Breast epithelium (tissue), 4 donors: ENCODE measurements at regions not wholly inside any gene's neighbourhood (a gene's known extent, or its start where the extent isn't known, plus 50 kb on each side); places are given as distances from the start of the nearest gene placed in this dataset.

Source experiments
- DNase-seq, 2 donors: peaks; one replicate each; pipeline ENCODE4 v3.0.0-alpha.2; 2019; ENCODE audit warnings: low spot score in 2 of 2
- H3K27ac ChIP-seq, 2 donors: fragments of 200-600 bp; sonication (generic) in 1 of 2; one replicate each; pipeline ENCODE4 v1.5.1; 2016 to 2019; ENCODE audit warnings: mild to moderate bottlenecking in 1 of 2
- H3K27me3 ChIP-seq, 2 donors: fragments of 200-600 bp; sonication (generic) in 1 of 2; one replicate each; pipeline versions ENCODE4 v1.5.1 to v1.6.0; 2017 to 2019; ENCODE audit warnings: control low read depth in 1 of 2, mild to moderate bottlenecking in 1 of 2
- H3K36me3 ChIP-seq: fragments of 200-600 bp; one replicate; pipeline ENCODE4 v1.5.1; 2019
- H3K4me1 ChIP-seq, 2 donors: fragments of 200-600 bp; sonication (generic); one replicate each; pipeline ENCODE4 v1.5.1; 2016 to 2019; ENCODE audit warnings: control low read depth in 1 of 2
- H3K4me3 ChIP-seq, 3 donors: fragments of 200-600 bp; sonication (generic); 1 replicate in 2 of 3; 2 replicates in 1 of 3; pipeline ENCODE4 v1.5.1; 2016 to 2019; ENCODE audit warnings: mild to moderate bottlenecking in 3 of 3, moderate library complexity in 2 of 3
- H3K9me3 ChIP-seq, 2 donors: fragments of 200-600 bp; sonication (generic) in 1 of 2; one replicate each; pipeline ENCODE4 v1.5.1; 2016 to 2019; ENCODE audit warnings: control low read depth in 1 of 2
- POLR2A ChIP-seq: fragments of 450-650 bp; IDR thresholded peaks from one replicate; pipeline ENCODE4 v1.6.1; 2016; ENCODE audit warnings: antibody characterized with exemption, mild to moderate bottlenecking, moderate library complexity
- POLR2AphosphoS5 ChIP-seq, 3 donors: sonication (generic); formaldehyde crosslinking; IDR thresholded peaks; one replicate each; pipeline ENCODE4 v1.6.1; 2017; ENCODE audit warnings: antibody characterized with exemption in 3 of 3
- intact Hi-C: fragments of 100-400 bp; cut with DNase I; formaldehyde crosslinking; loops from one replicate; pipeline ENCODE4 v1.15.1; 2023; ENCODE audit warnings: low total_unique reads
- TF ChIP-seq, protein P1 (sequence below), 3 donors: fragments of 450-650 bp; IDR thresholded peaks; one replicate each; pipeline ENCODE4 v1.5.1; 2016 to 2017; ENCODE audit warnings: antibody characterized with exemption in 3 of 3, mild to moderate bottlenecking in 3 of 3, moderate library complexity in 3 of 3

DNA sequence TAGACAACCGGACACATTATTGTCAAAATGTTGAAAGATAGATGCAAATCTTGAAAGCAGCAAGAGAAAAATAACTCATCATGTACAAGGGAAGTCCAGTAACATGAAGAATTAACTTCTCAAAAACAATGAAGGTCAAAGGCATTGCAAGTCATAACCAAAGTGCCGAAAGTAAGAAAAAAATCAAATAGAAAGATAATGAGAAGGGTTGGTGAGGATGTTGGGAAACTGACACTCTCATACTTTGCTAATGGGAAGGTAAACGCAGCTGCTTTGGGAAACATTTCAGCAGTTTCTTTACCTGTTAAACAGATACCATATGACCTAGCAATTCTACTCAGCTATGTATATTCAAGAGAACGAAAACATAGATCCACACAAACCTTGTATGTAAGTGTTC, 303.0 kb downstream of the ARL4A start:
- H3K4me1 ChIP-seq, result no peaks in the 10 kb centered on the region
- no peak overlapping the region for H3K4me3 ChIP-seq
- no peaks in the 10 kb centered on the region for H3K27me3 ChIP-seq
- H3K27ac ChIP-seq, result no peak overlapping the region
- intact Hi-C loops, result no loop called here
- no peak for DNase-seq
- no peaks in the 10 kb centered on the region for H3K36me3 ChIP-seq
- TF ChIP-seq POLR2AphosphoS5 (IDR thresholded peaks at IDR 0.05), result no peak
- TF ChIP-seq, protein P1, sequence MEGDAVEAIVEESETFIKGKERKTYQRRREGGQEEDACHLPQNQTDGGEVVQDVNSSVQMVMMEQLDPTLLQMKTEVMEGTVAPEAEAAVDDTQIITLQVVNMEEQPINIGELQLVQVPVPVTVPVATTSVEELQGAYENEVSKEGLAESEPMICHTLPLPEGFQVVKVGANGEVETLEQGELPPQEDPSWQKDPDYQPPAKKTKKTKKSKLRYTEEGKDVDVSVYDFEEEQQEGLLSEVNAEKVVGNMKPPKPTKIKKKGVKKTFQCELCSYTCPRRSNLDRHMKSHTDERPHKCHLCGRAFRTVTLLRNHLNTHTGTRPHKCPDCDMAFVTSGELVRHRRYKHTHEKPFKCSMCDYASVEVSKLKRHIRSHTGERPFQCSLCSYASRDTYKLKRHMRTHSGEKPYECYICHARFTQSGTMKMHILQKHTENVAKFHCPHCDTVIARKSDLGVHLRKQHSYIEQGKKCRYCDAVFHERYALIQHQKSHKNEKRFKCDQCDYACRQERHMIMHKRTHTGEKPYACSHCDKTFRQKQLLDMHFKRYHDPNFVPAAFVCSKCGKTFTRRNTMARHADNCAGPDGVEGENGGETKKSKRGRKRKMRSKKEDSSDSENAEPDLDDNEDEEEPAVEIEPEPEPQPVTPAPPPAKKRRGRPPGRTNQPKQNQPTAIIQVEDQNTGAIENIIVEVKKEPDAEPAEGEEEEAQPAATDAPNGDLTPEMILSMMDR (IDR thresholded peaks at IDR 0.05), result no peak
- no peak for TF ChIP-seq POLR2A
- no peaks in the 10 kb centered on the region for H3K9me3 ChIP-seq

DNA sequence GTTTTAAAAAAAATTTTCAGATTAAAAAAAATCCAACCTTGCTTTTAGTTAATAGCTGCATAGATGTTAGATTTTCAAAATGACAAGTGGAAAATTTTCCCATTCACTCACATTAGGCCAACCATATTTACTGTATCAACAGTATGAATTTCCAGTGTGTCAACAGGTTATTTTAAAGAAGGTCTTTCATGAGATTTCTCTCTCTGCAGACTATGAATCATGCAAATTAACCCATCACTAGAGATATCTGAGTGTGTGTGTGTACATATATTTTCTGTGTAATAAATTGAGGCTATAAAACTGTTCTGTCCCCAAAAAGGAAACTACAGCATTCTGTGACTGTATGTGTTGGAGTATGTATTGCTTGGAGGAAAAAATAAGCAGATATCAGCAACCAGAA, 305.6 kb downstream of the ARL4A start:
- TF ChIP-seq, protein P1 (IDR thresholded peaks at IDR 0.05), result no peak
- TF ChIP-seq POLR2A (no peak), POLR2AphosphoS5 (IDR thresholded peaks at IDR 0.05) (no peak)
- no peak for DNase-seq
- Histone ChIP-seq H3K9me3 (no peaks in the 10 kb centered on the region), H3K4me1 (no peaks in the 10 kb centered on the region), H3K36me3 (no peaks in the 10 kb centered on the region), H3K27ac (no peak overlapping the region), H3K4me3 (no peak overlapping the region), H3K27me3 (no peaks in the 10 kb centered on the region)
- intact Hi-C loops, result no loop called here

DNA sequence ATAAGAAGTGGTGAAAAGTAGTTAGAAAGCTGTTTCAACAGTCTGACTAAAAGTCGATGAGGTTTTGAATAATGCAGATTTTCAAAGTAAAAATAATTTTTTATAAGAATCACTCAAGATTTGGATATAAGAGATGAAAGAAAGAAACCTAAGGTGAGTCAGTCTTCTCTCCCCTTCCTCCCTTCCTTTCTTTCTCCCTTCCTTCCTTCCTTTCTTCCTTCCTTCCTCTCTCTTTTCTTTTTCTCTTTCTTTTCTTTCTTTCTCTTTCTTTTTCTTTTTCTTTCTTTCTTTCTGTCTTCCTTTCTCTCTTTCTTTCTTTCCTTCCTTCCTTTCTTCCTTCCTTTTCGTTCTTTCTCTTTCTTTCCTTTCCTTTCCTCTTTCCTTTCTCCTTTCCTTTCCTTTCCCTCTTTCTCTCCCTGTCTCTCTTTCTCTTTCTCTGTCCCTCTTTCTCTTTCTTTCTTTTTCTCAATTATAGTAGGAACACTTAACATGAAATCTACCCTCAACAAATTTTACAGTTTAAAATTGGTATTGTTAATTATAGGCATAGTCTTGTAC, 308.6 kb downstream of the ARL4A start:
- TF ChIP-seq, protein P1 (IDR thresholded peaks at IDR 0.05), result no peak
- DNase-seq, result no peak
- intact Hi-C loops, result no loop called here
- Histone ChIP-seq H3K27me3 (no peaks in the 10 kb centered on the region), H3K4me1 (no peaks in the 10 kb centered on the region), H3K36me3 (no peaks in the 10 kb centered on the region), H3K27ac (no peak overlapping the region), H3K4me3 (no peak overlapping the region), H3K9me3 (peaks cover 0 to 8% of the 10 kb centered on the region in 2 donors)

DNA sequence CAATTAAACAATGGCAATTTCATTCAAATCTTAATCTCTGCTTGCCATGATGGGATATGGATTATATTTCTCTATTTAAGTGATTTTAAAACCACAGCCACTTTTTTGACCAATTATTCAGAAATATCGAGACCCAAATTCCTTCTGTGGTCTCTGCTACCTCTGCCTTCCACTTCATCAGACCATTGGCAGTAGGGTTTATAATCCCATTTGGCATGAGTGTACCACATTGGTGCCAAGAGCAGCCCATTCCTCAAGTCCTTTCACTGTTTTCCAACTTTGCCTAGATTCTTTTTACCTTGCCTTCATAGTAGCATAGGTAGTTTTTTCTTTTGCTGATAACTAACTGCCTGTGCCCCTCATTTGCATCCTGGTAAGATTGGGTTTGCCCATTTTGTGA, 319.9 kb downstream of the ARL4A start:
- no peak overlapping the region for H3K4me3 ChIP-seq
- DNase-seq, result no peak
- H3K9me3 ChIP-seq, result no peaks in the 10 kb centered on the region
- H3K4me1 ChIP-seq, result no peaks in the 10 kb centered on the region
- H3K27me3 ChIP-seq, result no peaks in the 10 kb centered on the region
- no peaks in the 10 kb centered on the region for H3K36me3 ChIP-seq
- TF ChIP-seq, protein P1 (IDR thresholded peaks at IDR 0.05), result no peak
- TF ChIP-seq POLR2AphosphoS5 (IDR thresholded peaks at IDR 0.05), result no peak
- no peak for TF ChIP-seq POLR2A
- H3K27ac ChIP-seq, result no peak overlapping the region
- intact Hi-C loops, result no loop called here

DNA sequence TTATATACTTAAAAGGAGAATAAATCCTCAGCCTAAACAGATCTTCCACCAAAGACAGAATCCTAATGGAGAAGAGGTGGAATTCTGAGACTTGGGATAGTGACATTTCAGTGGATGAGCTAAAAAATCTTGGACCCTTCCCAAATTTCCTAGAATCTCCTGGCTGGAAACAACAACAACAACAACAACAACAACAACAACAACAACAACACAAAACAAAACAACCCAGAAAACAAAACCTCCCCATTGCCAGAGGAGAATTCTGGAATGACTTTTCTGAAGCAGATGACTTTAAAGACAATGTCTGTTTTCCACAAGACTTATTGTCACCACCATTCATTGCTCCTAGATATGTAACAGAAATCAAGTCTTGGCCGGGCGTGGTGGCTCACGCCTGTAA, 322.1 kb downstream of the ARL4A start:
- Histone ChIP-seq H3K9me3 (no peaks in the 10 kb centered on the region), H3K27ac (no peak overlapping the region), H3K4me3 (no peak overlapping the region), H3K27me3 (no peaks in the 10 kb centered on the region), H3K4me1 (no peaks in the 10 kb centered on the region), H3K36me3 (no peaks in the 10 kb centered on the region)
- intact Hi-C loops, result no loop called here
- no peak for DNase-seq
- TF ChIP-seq POLR2A (no peak), POLR2AphosphoS5 (IDR thresholded peaks at IDR 0.05) (no peak)
- TF ChIP-seq, protein P1 (IDR thresholded peaks at IDR 0.05), result no peak
